H1 (cell line): ENCODE measurements at regions not wholly inside any gene's neighbourhood (a gene's known extent, or its start where the extent isn't known, plus 50 kb on each side); places are given as distances from the start of the nearest gene placed in this dataset.
A peak's percentile ranks its signal among the peaks of the same experiment; 100 is the strongest.

Source experiments
- CTCF ChIA-PET: fragments of 300-600 bp; sonication (Branson Sonifier 250); formaldehyde crosslinking; loops from one replicate; lab custom pipeline; 2021; ENCODE audit not compliant: partially characterized antibody; lab: Charles Lee
- POLR2A ChIA-PET: fragments of 300-600 bp; sonication (Branson Sonifier 250); formaldehyde crosslinking; loops from one replicate; lab custom pipeline; 2021; ENCODE audit warnings: inconsistent platforms; ENCODE audit not compliant: partially characterized antibody; lab: Charles Lee
- DNase-seq, 2 experiments: peaks; one replicate each; pipeline versions ENCODE4 v3.0.0 to v3.0.0-alpha.2; 2010 to 2022; ENCODE audit warnings: low spot score in 2 of 2, low read depth in 1 of 2, mixed read lengths in 1 of 2
- FAIRE-seq: peaks from 2 replicates; lab custom pipeline; 2011; peaks lifted over from hg19 to GRCh38; lab: Jason Lieb, UNC
- H2AFZ ChIP-seq: 2 replicates; pipeline ENCODE4 v1.8.1; 2012; ENCODE audit warnings: low read length, inconsistent platforms
- H2AK5ac ChIP-seq: 2 replicates; pipeline ENCODE4 v1.6.1; 2013; ENCODE audit warnings: low read depth, low read length
- H2BK120ac ChIP-seq: replicated peaks from 2 replicates; pipeline ENCODE3; 2013; ENCODE audit warnings: low read depth, low read length, inconsistent platforms
- H2BK12ac ChIP-seq: 2 replicates; pipeline ENCODE4 v1.6.1; 2013; ENCODE audit warnings: low read depth, low read length
- H2BK15ac ChIP-seq: 2 replicates; pipeline ENCODE4 v1.6.1; 2013; ENCODE audit warnings: low read length
- H2BK20ac ChIP-seq: 2 replicates; pipeline ENCODE4 v1.6.1; 2013; ENCODE audit warnings: low read length
- H2BK5ac ChIP-seq: 2 replicates; pipeline ENCODE4 v1.6.1; 2013; ENCODE audit warnings: low read depth, low read length
- H3K14ac ChIP-seq: 2 replicates; pipeline ENCODE4 v1.6.1; 2013; ENCODE audit warnings: inconsistent platforms; ENCODE audit not compliant: insufficient read length
- H3K18ac ChIP-seq: 2 replicates; pipeline ENCODE4 v1.6.1; 2013; ENCODE audit warnings: low read length; ENCODE audit errors: extremely low read depth
- H3K23ac ChIP-seq: 2 replicates; pipeline ENCODE4 v1.6.1; 2013; ENCODE audit warnings: inconsistent platforms; ENCODE audit not compliant: insufficient read length
- H3K23me2 ChIP-seq: 2 replicates; pipeline ENCODE4 v1.6.1; 2013; ENCODE audit warnings: low read depth, low read length
- H3K27ac ChIP-seq: 2 replicates; pipeline ENCODE4 v1.6.1; 2011; ENCODE audit warnings: low read depth, low read length, inconsistent platforms
- H3K27me3 ChIP-seq, 4 experiments: replicated peaks in 1 of 4; 1 replicate in 1 of 4; 2 replicates in 3 of 4; pipeline versions ENCODE4 v1.6.1 to v1.8.1; 2011 to 2013; ENCODE audit warnings: low read length in 3 of 4, mild to moderate bottlenecking in 3 of 4, inconsistent platforms in 2 of 4, mixed read lengths in 2 of 4, moderate library complexity in 1 of 4; ENCODE audit not compliant: control insufficient read depth in 3 of 4, insufficient read depth in 3 of 4; ENCODE audit errors: extremely low read depth in 1 of 4
- H3K36me3 ChIP-seq, 4 experiments: 2 replicates each; pipeline versions ENCODE4 v1.6.1 to v1.8.1; 2011 to 2013; ENCODE audit warnings: mild to moderate bottlenecking in 4 of 4, low read length in 3 of 4, moderate library complexity in 2 of 4, control low read depth in 1 of 4, inconsistent platforms in 1 of 4; ENCODE audit not compliant: insufficient read depth in 4 of 4, control insufficient read depth in 2 of 4
- H3K4ac ChIP-seq: replicated peaks from 2 replicates; pipeline ENCODE3; 2013; ENCODE audit warnings: low read length, low read depth, mixed read lengths, inconsistent platforms; ENCODE audit not compliant: insufficient read length
- H3K4me1 ChIP-seq, 4 experiments: replicated peaks in 1 of 4; 1 replicate in 1 of 4; 2 replicates in 3 of 4; pipeline versions ENCODE4 v1.6.1 to v1.8.1; 2011 to 2013; ENCODE audit warnings: low read length in 3 of 4, inconsistent platforms in 2 of 4, mixed read lengths in 1 of 4; ENCODE audit not compliant: insufficient read depth in 4 of 4, control insufficient read depth in 3 of 4
- H3K4me2 ChIP-seq, 2 experiments: 2 replicates each; pipeline versions ENCODE4 v1.6.1 to v1.8.1; 2011 to 2013; ENCODE audit warnings: low read depth in 2 of 2, low read length in 2 of 2, control low read depth in 1 of 2, inconsistent platforms in 1 of 2, mild to moderate bottlenecking in 1 of 2; ENCODE audit not compliant: insufficient read depth in 1 of 2
- H3K4me3 ChIP-seq, 4 experiments: fragments of 200-600, 300-600 bp in 1 of 4; sonication (generic), shearing (Covaris generic), sonication (Bioruptor Twin) in 1 of 4; 2 replicates each; pipeline versions ENCODE4 v1.5.1 to v1.8.1; 2011 to 2016; ENCODE audit warnings: low read length in 4 of 4, low read depth in 3 of 4, control low read depth in 2 of 4, inconsistent platforms in 2 of 4, mild to moderate bottlenecking in 2 of 4, mixed read lengths in 1 of 4, moderate library complexity in 1 of 4; ENCODE audit not compliant: insufficient read depth in 2 of 4; ENCODE audit errors: extremely low read depth in 1 of 4
- H3K56ac ChIP-seq: replicated peaks from 2 replicates; pipeline ENCODE3; 2013; ENCODE audit warnings: low read depth, mild to moderate bottlenecking, mixed read lengths, low read length, inconsistent platforms; ENCODE audit not compliant: insufficient read length
- H3K79me1 ChIP-seq: 2 replicates; pipeline ENCODE4 v1.6.1; 2013; ENCODE audit warnings: low read depth, low read length, control low read depth
- H3K79me2 ChIP-seq, 2 experiments: 2 replicates each; pipeline versions ENCODE4 v1.6.1 to v1.8.1; 2012 to 2013; ENCODE audit warnings: low read length in 2 of 2, mild to moderate bottlenecking in 2 of 2, inconsistent platforms in 1 of 2; ENCODE audit not compliant: insufficient read depth in 2 of 2, control insufficient read depth in 1 of 2
- H3K9ac ChIP-seq, 4 experiments: replicated peaks in 1 of 4; 1 replicate in 1 of 4; 2 replicates in 3 of 4; pipeline versions ENCODE4 v1.6.1 to v1.8.1; 2011 to 2013; ENCODE audit warnings: low read depth in 3 of 4, low read length in 3 of 4, control low read depth in 2 of 4, mild to moderate bottlenecking in 2 of 4, moderate library complexity in 2 of 4, inconsistent platforms in 1 of 4; ENCODE audit errors: extremely low read depth in 1 of 4
- H3K9me3 ChIP-seq, 2 experiments: 2 replicates each; pipeline versions ENCODE4 v1.6.1 to v1.8.1; 2012 to 2013; ENCODE audit warnings: mild to moderate bottlenecking in 2 of 2, moderate library complexity in 2 of 2, control low read depth in 1 of 2, inconsistent platforms in 1 of 2, low read depth in 1 of 2, low read length in 1 of 2, mixed read lengths in 1 of 2; ENCODE audit not compliant: insufficient read depth in 2 of 2
- H4K20me1 ChIP-seq, 2 experiments: replicated peaks in 1 of 2; 2 replicates each; pipeline versions ENCODE3 to v1.8.1; 2011 to 2013; ENCODE audit warnings: inconsistent platforms in 2 of 2, low read length in 2 of 2, mild to moderate bottlenecking in 1 of 2; ENCODE audit not compliant: insufficient read depth in 2 of 2, control insufficient read depth in 1 of 2
- H4K5ac ChIP-seq: 2 replicates; pipeline ENCODE4 v1.6.1; 2013; ENCODE audit warnings: low read length, low read depth, mixed read lengths, inconsistent platforms; ENCODE audit not compliant: insufficient read length
- H4K8ac ChIP-seq: 2 replicates; pipeline ENCODE4 v1.8.0; 2013; ENCODE audit warnings: mild to moderate bottlenecking, moderate library complexity, low read length, inconsistent platforms; ENCODE audit not compliant: insufficient read depth; ENCODE audit errors: extremely low read depth
- H4K91ac ChIP-seq: replicated peaks from 2 replicates; pipeline ENCODE3; 2013; ENCODE audit warnings: low read length, mixed read lengths, inconsistent platforms; ENCODE audit not compliant: insufficient read length
- CEBPB ChIP-seq: IDR thresholded peaks from 2 replicates; pipeline ENCODE4 v1.6.1; 2012; ENCODE audit warnings: low read depth, low read length
- SRF ChIP-seq: IDR thresholded peaks from 2 replicates; pipeline ENCODE4 v1.6.1; 2011; ENCODE audit warnings: mild to moderate bottlenecking, low read depth, low read length, moderate library complexity
- USF2 ChIP-seq: IDR thresholded peaks from 2 replicates; pipeline ENCODE4 v1.6.1; 2011; ENCODE audit warnings: low read length, improper control_type of control experiment
- WGBS, 2 experiments: shearing (Covaris generic) in 1 of 2; methylation state at CpG; one replicate each; pipeline versions ENCODE4 v1.1.6 to v1.1.7; 2013 to 2015; ENCODE audit warnings: low lambda C conversion rate in 2 of 2, mixed read lengths in 2 of 2, inconsistent platforms in 1 of 2, low coverage in 1 of 2, missing lambda C conversion rate in 1 of 2; ENCODE audit not compliant: insufficient replicate concordance in 2 of 2, insufficient coverage in 1 of 2, insufficient read length in 1 of 2; ENCODE audit errors: extremely low coverage in 1 of 2, missing lambda C conversion rate in 1 of 2; 5-methylcytosine and 5-hydroxymethylcytosine counted together

- H3K23ac ChIP-seq: no peak overlapping the region
- H4K91ac ChIP-seq: no peak overlapping the region
- H3K27me3 ChIP-seq: peaks cover 0 to 1% (median 0%) of the 10 kb centered on the region in 4 experiments; a peak in 2 of 7 replicates
- no peak overlapping the region for H3K56ac ChIP-seq
- H3K9ac ChIP-seq: no peak overlapping the region; a peak in 1 of 7 replicates
- H2AFZ ChIP-seq: no peak overlapping the region
- CTCF ChIA-PET: interaction anchor here (1.2 to 3.2 kb wide), 2 partner anchors 19 to 223 kb away, joined by 3 to 14 read pairs; no protein-coding TSS in a partner anchor
- no peak overlapping the region for H4K5ac ChIP-seq
- H3K79me1 ChIP-seq: no peaks in the 10 kb centered on the region
- no peak overlapping the region for H3K18ac ChIP-seq
- no peaks in the 10 kb centered on the region for H3K9me3 ChIP-seq
- H2BK5ac ChIP-seq: peak overlapping the region; percentile 45; the same call in 1 of the 2 replicates
- H2BK12ac ChIP-seq: peak overlapping the region; percentile 78
- no peaks in the 10 kb centered on the region for H3K79me2 ChIP-seq
- POLR2A ChIA-PET: no interaction called here
- H3K23me2 ChIP-seq: no peaks in the 10 kb centered on the region; the same call in 1 of the 2 replicates
- H3K4me1 ChIP-seq: peaks cover 0 to 17% (median 9%) of the 10 kb centered on the region in 4 experiments; a peak in 5 of 7 replicates
- no peak overlapping the region for H4K8ac ChIP-seq
- H2BK20ac ChIP-seq: no peak overlapping the region
- TF ChIP-seq CEBPB: peak; percentile 16; the same call in 1 of the 2 replicates
- no peak for TF ChIP-seq SRF
- TF ChIP-seq USF2: no peak
- no peaks in the 10 kb centered on the region for H4K20me1 ChIP-seq
- H3K36me3 ChIP-seq: no peaks in the 10 kb centered on the region
- H3K27ac ChIP-seq: no peak overlapping the region
- no peak overlapping the region for H3K14ac ChIP-seq
- no peak overlapping the region; the same call in 1 of the 2 replicates for H2BK15ac ChIP-seq
- H2BK120ac ChIP-seq: no peak overlapping the region
- H3K4me2 ChIP-seq: peak overlapping the region in 1 of 2 experiments; percentile 41; a peak in 1 of 4 replicates
- H2AK5ac ChIP-seq: no peak overlapping the region
- FAIRE-seq (peak; percentile 85), DNase-seq (peak; percentile 19 to 75)
- no peak overlapping the region for H3K4me3 ChIP-seq
- 42% methylated on average over 10 of the region's 10 CpGs; no CpG with 5 or more reads in 1 of the 2 experiments for whole genome bisulfite sequencing, 2 experiments
- H3K4ac ChIP-seq: no peak overlapping the region
Measured at GRCh38 chr1:110746644-110747259, 72.0 kb upstream of the KCNA3 start.
